Activated gamma-delta T cell (primary cell): ENCODE measurements at regions not wholly inside any gene's neighbourhood (a gene's known extent, or its start where the extent isn't known, plus 50 kb on each side); places are given as distances from the start of the nearest gene placed in this dataset.
"Not testable (repeated sequence)": the region's sequence is repeated elsewhere in the genome, so short reads cannot be mapped to it uniquely, and the experiment has no call there.

Experiments
- DNase-seq: peaks from one replicate; lab custom pipeline; 2025; lab: John Stamatoyannopoulos, UW

GRCh38 chrX:46226422-46226821, 318.8 kb downstream of the ZNF674 start:
- no peak for DNase-seq

DNA sequence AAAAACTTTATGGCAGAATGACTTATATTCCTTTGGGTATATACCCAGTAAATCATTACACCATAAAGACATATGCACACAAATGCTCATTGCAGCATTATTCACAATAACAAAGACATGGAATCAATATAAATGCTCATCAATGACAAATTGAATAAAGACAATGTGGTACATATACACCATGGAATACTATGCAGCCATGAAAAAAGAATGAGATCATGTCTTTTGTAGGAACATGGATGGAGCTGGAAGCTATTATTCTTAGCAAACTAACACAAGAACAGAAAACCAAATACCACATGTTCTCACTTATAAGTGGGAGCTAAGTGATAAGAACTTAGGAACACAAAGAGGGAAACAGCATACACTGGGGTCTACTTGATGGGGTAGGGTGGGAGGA, 321.7 kb downstream of the ZNF674 start:
- not testable (repeated sequence) for DNase-seq

DNA sequence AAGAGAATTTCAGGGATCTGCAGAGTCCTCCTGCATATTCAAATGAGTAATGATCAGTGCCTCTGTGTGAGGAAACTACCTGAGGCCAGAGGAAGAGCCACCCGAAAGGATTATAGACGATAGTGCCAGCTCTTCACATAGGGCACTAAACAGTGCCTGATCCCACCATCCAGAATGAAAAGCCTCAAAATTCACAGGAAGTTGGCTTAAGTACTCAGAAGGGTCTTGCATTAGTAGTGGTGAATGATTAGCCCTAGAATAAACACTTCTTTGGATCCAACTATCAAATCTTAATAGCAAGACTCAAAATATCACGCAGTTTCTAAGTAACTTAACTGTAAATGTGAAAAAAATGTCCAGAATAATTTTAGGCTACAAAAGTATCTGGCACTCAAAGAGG, 324.4 kb downstream of the ZNF674 start:
- DNase-seq = no peak

- DNase-seq = no peak
Observed at GRCh38 chrX:46218373-46218772, 326.8 kb downstream of the ZNF674 start.

DNA sequence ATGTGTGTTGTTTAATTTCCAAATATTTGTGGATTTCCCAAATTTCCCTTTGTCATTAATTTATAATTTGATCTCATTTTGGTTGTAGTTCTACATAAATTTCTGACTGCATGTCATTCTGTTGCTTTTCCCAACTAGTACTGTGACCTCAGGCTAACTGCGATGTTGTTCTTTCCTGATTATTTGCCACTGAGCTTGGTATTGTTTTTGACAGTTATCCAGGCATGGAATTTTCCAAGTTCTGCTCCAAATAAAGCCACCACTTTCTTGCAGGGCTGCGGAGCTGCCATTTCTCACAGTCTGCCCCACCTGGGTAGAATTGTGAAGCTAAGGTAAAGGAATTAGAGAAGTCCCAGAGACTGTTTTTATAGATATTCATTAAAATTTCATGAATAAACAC, 328.8 kb downstream of the ZNF674 start:
- no peak for DNase-seq

DNA sequence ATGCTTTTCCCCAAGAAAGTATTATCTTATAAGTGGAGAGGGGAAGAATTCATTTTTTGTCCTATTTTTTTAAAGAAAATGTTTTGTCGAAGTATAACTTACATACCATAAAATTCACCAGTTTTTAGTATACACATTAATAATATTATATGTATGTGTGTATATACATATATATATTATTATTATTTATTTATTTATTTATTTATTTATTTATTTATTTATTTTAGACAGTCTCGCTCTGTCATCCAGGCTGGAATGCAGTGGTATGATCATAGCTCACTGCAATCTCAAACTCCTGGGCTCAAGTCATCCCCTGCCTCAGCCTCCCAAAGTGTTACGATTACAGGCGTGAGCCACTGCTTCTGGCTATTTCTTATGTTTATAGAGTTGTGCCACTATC, 334.1 kb downstream of the ZNF674 start:
- no peak for DNase-seq

DNA sequence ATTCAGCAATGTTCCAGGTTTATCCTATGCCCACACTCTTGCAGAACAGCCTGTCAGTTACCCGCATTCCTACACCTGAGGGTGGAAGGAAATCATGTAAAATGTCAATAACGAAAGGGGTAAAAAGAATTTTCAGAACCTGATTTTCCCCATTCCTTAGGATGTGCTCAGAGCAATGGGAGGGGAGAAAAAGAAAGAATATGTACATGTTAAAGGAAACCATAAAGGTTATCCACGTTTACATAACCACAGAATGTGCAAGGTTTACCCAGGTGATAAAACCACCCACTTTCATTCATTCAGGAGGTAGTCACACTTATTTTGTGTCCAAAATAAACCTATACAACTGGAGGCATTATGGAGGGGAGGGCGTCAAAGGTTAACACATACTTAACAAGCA, 335.5 kb downstream of the ZNF674 start:
- no peak for DNase-seq

GRCh38 chrX:46209037-46209436, 336.2 kb downstream of the ZNF674 start:
- DNase-seq = no peak

DNA sequence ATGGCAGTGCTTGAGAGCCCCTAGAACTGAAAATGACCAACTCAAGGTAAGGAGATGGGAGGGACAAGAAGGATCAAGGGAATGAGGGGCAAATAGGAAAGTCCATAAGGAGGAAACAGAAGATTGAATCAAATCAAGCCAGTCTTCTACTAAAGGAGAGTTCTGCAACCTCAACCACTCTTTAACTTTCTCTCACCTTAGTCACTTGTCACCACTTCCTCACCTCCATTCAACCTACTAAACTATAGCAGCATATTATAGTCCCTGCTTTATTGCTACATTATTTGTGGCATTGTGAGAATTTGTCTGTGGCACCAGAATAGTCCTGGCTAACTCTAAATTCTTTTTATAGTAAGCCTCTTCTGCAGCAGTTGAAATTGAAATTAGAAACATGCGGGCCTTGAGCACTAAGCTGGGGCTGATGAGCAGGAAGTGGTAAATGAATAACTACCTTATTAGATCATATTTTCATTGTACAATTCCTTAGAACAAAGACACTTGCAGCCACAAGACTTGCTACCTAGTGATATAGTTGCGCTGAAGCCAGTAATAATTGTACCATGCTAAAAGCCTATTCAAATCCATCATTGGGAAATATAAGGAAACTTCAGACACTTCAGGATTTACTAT, 336.9 kb downstream of the ZNF674 start:
- DNase-seq = no peak

DNA sequence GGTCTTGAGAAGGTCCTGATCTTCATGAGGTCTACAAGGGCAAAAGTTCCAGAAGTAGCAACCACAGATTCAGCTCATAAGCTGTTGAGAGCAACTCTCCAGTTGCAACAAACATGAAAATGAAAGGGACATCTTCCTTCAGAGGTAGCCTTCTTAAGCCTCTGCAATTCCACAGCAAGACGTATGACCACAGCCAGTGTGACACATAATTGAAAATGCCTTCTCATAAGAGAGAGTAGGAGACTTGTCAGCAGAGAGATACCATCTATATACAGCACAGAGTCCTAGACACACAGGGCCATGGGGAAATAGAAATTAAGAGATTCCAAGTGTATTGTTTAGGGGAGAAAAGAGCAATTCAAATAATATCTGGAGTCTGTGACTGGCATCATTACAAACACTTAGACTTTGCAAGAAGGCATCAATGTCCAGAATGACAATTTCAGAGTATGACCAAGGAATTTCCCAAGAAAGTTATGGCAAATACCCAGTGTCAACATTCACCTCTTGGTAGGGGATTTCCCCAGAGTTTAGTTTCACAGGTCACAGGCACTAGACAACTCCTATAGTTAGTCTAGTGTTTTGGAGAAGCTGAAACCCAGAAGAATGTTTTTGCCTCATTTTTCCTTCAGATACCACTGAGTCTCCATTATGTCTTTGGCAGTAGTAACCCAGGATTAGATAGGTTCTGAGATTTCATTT, 340.3 kb downstream of the ZNF674 start:
- no peak for DNase-seq

GRCh38 chrX:46202733-46203514, 342.3 kb downstream of the ZNF674 start:
- no peak for DNase-seq

DNA sequence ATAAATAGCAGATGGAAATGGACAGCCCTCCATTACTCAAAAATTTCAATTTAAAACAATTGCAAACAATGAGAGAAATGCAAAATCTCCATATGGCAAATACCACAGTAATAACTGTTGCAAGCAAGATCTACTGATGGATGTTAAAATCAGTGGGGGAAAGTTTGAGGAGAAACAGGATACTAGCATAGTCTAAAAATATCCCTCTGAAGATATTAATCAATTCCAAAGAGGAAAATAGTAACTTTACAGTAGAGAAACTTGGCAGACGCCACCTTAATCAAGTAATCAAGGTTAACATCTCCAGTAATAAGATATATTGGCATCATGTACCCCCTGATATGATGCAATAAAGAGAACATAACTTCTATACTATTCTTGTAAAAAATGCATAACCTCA, 344.8 kb downstream of the ZNF674 start:
- DNase-seq = no peak

DNA sequence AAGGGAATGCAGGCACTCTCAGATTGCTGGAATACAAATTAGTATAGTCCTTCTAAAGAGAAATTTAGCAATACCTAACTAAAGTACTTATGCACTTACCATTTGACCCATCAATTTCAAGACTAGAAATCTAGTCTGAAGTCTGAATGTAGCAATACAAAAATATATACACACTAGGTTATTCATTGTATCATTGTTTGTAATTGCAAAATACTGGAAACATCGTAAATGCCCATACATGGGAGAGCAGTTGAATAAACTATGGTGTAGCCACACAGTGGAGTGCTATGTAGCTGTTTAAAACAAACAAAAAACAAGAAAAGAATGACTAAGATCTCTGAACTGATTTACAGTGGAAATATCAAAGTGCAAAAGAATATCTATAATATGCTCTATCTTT, 346.4 kb downstream of the ZNF674 start:
- no peak for DNase-seq

- not testable (repeated sequence) for DNase-seq
Observed at GRCh38 chrX:46186811-46187106, 358.5 kb downstream of the ZNF674 start.

GRCh38 chrX:46185923-46186810, 359.1 kb downstream of the ZNF674 start:
- DNase-seq = no peak

GRCh38 chrX:46184749-46185148, 360.5 kb downstream of the ZNF674 start:
- no peak for DNase-seq

DNA sequence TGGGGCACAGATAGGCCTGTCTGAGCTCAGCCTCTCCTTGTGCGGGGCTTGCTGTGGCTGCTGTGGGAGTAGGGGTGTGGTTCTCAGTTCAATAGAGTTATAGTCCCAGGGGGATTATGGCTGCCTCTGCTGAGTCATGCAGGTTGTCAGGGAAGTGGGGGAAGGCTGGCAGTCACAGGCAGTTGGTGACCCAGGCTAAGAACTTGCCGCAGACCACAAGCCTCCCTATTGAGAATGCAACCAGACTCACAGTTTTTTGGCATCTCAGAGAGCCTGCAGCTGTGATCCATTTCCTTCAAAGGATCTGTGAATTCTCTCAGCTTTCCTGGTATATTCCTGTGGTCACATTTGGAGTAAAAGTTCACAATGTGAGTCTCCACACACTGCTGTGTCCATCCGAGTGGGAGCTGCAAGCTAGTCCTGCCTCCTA, 364.9 kb downstream of the ZNF674 start:
- no peak for DNase-seq

DNA sequence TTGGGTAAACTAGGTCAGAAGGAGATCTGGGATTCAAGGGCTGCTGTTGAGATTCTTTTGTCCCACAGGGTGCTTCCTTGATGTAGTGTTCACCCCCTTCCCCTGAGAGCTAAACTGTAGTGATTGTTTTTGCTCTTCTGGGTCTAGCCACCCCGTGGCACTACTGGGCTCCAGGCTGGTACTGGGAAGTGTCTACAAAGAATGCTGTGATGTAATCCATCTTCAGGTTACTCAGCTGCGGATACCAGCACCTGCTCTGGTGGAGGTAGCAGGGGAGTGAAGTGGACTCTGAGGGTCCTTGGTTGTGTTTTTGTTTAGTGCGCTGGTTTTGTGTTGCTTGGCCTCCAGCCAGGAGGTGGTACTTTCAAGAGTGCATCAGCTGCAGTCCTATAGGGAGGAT, 365.5 kb downstream of the ZNF674 start:
- no peak for DNase-seq

DNA sequence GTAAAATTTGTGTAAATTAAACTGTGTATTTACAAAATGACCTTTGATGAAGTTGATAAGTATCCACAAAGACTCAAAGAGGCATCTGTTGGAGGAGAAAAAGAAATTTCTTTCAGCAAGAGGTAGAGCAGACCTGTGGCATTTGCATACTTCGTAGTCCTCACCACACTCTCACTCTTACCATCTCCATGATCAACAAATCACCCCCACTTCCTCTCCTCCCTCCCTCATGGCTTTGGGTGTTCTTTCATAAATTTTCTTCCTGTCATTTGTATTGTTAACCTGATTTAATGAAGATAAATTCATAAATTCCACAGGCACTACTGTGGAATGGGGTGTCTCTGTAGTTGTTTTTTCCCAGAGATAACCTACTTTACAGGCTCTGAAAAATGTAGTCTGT, 366.5 kb downstream of the ZNF674 start:
- DNase-seq = no peak

DNA sequence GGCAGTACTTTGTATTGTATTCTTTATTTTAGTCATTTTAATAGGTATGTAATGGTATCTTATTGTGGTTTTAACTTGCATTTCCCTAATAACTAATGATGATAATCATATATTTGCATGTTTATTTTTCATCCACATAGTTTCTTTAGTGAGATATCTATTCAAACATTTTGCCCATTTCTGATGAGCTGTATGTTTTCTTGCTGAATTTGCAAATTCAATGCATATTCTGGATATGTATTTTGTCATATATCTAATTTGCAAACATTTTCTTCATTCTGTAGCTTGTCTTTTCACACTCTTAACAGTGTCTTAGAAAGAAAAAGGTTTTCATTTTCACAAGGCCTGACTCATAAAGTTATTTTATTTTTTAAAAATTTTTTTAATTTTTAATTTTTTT, 372.1 kb downstream of the ZNF674 start:
- DNase-seq = no peak

- DNase-seq = not testable (repeated sequence)
Observed at GRCh38 chrX:46171457-46171856, 373.8 kb downstream of the ZNF674 start.

- no peak for DNase-seq
Observed at GRCh38 chrX:46169808-46170207, 375.4 kb downstream of the ZNF674 start.
